ENCODE measurements at regions not wholly inside any gene's neighbourhood (a gene's known extent, or its start where the extent isn't known, plus 50 kb on each side); places are given as distances from the start of the nearest gene placed in this dataset.

GRCh38 chr7:69328516-69328915 lies 269.8 kb upstream of the AUTS2 start:
- no peak for DNase-seq
- intact Hi-C loops (cut with micrococcal nuclease), result no loop called here
- Histone ChIP-seq H3K4me3 (no peak overlapping the region), H3K36me3 (no peaks in the 10 kb centered on the region), H3K27me3 (ENCODE audit: low read depth) (no peaks in the 10 kb centered on the region), H3K27ac (replicated peaks) (no peak overlapping the region), H3K9me3 (replicated peaks) (no peaks in the 10 kb centered on the region), H3K4me1 (no peaks in the 10 kb centered on the region)
- TF ChIP-seq CTCF (IDR thresholded peaks at IDR 0.05; ENCODE audit: borderline replicate concordance), result no peak

- intact Hi-C loops (cut with micrococcal nuclease), result no loop called here
Measured at GRCh38 chr7:69334701-69335100, 263.6 kb upstream of the AUTS2 start.

GRCh38 chr7:69335331-69335730 lies 262.9 kb upstream of the AUTS2 start:
- intact Hi-C loops (cut with micrococcal nuclease), result no loop called here
- no peak overlapping the region for H3K27ac ChIP-seq (replicated peaks)
- no peaks in the 10 kb centered on the region for H3K4me1 ChIP-seq
- H3K9me3 ChIP-seq (replicated peaks), result no peaks in the 10 kb centered on the region
- DNase-seq, result no peak
- peaks cover 29% of the 10 kb centered on the region for H3K27me3 ChIP-seq (ENCODE audit: low read depth)
- TF ChIP-seq CTCF (IDR thresholded peaks at IDR 0.05; ENCODE audit: borderline replicate concordance), result no peak
- H3K4me3 ChIP-seq, result no peak overlapping the region
- no peaks in the 10 kb centered on the region for H3K36me3 ChIP-seq

More at GRCh38 chr7:69334701-69335100, 263.6 kb upstream of the AUTS2 start:
- Histone ChIP-seq H3K4me3 (no peak overlapping the region), H3K27me3 (ENCODE audit: low read depth) (peaks cover 24% of the 10 kb centered on the region), H3K27ac (replicated peaks) (no peak overlapping the region), H3K36me3 (no peaks in the 10 kb centered on the region), H3K9me3 (replicated peaks) (no peaks in the 10 kb centered on the region), H3K4me1 (no peaks in the 10 kb centered on the region)
- no peak for TF ChIP-seq CTCF (IDR thresholded peaks at IDR 0.05; ENCODE audit: borderline replicate concordance)
- no peak for DNase-seq

GRCh38 chr7:69336976-69337375 lies 261.3 kb upstream of the AUTS2 start:
- no peak overlapping the region for H3K27ac ChIP-seq (replicated peaks)
- no peak overlapping the region for H3K4me3 ChIP-seq
- no peaks in the 10 kb centered on the region for H3K36me3 ChIP-seq
- intact Hi-C loops (cut with micrococcal nuclease), result no loop called here
- H3K9me3 ChIP-seq (replicated peaks), result no peaks in the 10 kb centered on the region
- no peak for DNase-seq
- H3K27me3 ChIP-seq (ENCODE audit: low read depth), result peaks cover 33% of the 10 kb centered on the region
- TF ChIP-seq CTCF (IDR thresholded peaks at IDR 0.05; ENCODE audit: borderline replicate concordance), result no peak
- H3K4me1 ChIP-seq, result no peaks in the 10 kb centered on the region

- Histone ChIP-seq H3K36me3 (no peaks in the 10 kb centered on the region), H3K4me3 (no peak overlapping the region), H3K27me3 (ENCODE audit: low read depth) (peaks cover 33% of the 10 kb centered on the region), H3K9me3 (replicated peaks) (no peaks in the 10 kb centered on the region), H3K27ac (replicated peaks) (no peak overlapping the region), H3K4me1 (no peaks in the 10 kb centered on the region)
- no peak for DNase-seq
- intact Hi-C loops (cut with micrococcal nuclease), result no loop called here
- TF ChIP-seq CTCF (IDR thresholded peaks at IDR 0.05; ENCODE audit: borderline replicate concordance), result no peak
Measured at GRCh38 chr7:69338144-69338543, 260.1 kb upstream of the AUTS2 start.

- intact Hi-C loops (cut with micrococcal nuclease), result no loop called here
- Histone ChIP-seq H3K27ac (replicated peaks) (no peak overlapping the region), H3K27me3 (ENCODE audit: low read depth) (peaks cover 33% of the 10 kb centered on the region), H3K9me3 (replicated peaks) (peaks cover 9% of the 10 kb centered on the region), H3K4me1 (no peaks in the 10 kb centered on the region), H3K4me3 (no peak overlapping the region), H3K36me3 (no peaks in the 10 kb centered on the region)
- TF ChIP-seq CTCF (IDR thresholded peaks at IDR 0.05; ENCODE audit: borderline replicate concordance), result no peak
- DNase-seq, result no peak
Measured at GRCh38 chr7:69341288-69341687, 257.0 kb upstream of the AUTS2 start.
